Middle frontal gyrus (tissue), 1 donor: ENCODE measurements at regions not wholly inside any gene's neighbourhood (a gene's known extent, or its start where the extent isn't known, plus 50 kb on each side); places are given as distances from the start of the nearest gene placed in this dataset.
A peak's percentile ranks its signal among the peaks of the same experiment; 100 is the strongest.
"Not testable (repeated sequence)": the region's sequence is repeated elsewhere in the genome, so short reads cannot be mapped to it uniquely, and the experiment has no call there.

Experiments used
- DNase-seq: peaks from one replicate; pipeline ENCODE4 v3.0.0-alpha.2; 2015; ENCODE audit warnings: low spot score; ENCODE audit errors: extremely low spot score

GRCh38 chr3:82521657-82522056, 760.2 kb upstream of the GBE1 start:
- DNase-seq: no peak

- no peak for DNase-seq
Measured at GRCh38 chr3:82520846-82521245, 759.4 kb upstream of the GBE1 start.

- peak; percentile 62 for DNase-seq
Measured at GRCh38 chr3:82509951-82510603, 748.6 kb upstream of the GBE1 start.

- no peak for DNase-seq
Measured at GRCh38 chr3:82509106-82509842, 747.8 kb upstream of the GBE1 start.

- DNase-seq: no peak
Measured at GRCh38 chr3:82506204-82506603, 744.8 kb upstream of the GBE1 start.

GRCh38 chr3:82505079-82505756, 743.8 kb upstream of the GBE1 start:
- DNase-seq: no peak

- no peak for DNase-seq
Measured at GRCh38 chr3:82498186-82498585, 736.7 kb upstream of the GBE1 start.

- DNase-seq: no peak
Measured at GRCh38 chr3:82496890-82497560, 735.6 kb upstream of the GBE1 start.

GRCh38 chr3:82495655-82496054, 734.2 kb upstream of the GBE1 start:
- DNase-seq: no peak

GRCh38 chr3:82494977-82495489, 733.6 kb upstream of the GBE1 start:
- DNase-seq: no peak

- DNase-seq: no peak
Measured at GRCh38 chr3:82493858-82494257, 732.4 kb upstream of the GBE1 start.

GRCh38 chr3:82475306-82475705, 713.9 kb upstream of the GBE1 start:
- DNase-seq: no peak

GRCh38 chr3:82474711-82475110, 713.3 kb upstream of the GBE1 start:
- DNase-seq: no peak

- DNase-seq: no peak
Measured at GRCh38 chr3:82473864-82474541, 712.6 kb upstream of the GBE1 start.

GRCh38 chr3:82467051-82467450, 705.6 kb upstream of the GBE1 start:
- no peak for DNase-seq

GRCh38 chr3:82462977-82463376, 701.5 kb upstream of the GBE1 start:
- DNase-seq: no peak

- DNase-seq: no peak
Measured at GRCh38 chr3:82461049-82461889, 699.8 kb upstream of the GBE1 start.

GRCh38 chr3:82448320-82448719, 686.9 kb upstream of the GBE1 start:
- no peak for DNase-seq

- DNase-seq: not testable (repeated sequence)
Measured at GRCh38 chr3:82428821-82429220, 667.4 kb upstream of the GBE1 start.

- no peak for DNase-seq
Measured at GRCh38 chr3:82424031-82424339, 662.5 kb upstream of the GBE1 start.
